HUES64 (cell line): ENCODE measurements at regions not wholly inside any gene's neighbourhood (a gene's known extent, or its start where the extent isn't known, plus 50 kb on each side); places are given as distances from the start of the nearest gene placed in this dataset.

Experiments used
- H3K27ac ChIP-seq: 2 replicates; pipeline ENCODE4 v1.7.0; 2013; ENCODE audit warnings: low read depth, low read length, inconsistent platforms
- H3K27me3 ChIP-seq: 2 replicates; pipeline ENCODE4 v1.6.1; 2013; ENCODE audit warnings: mild to moderate bottlenecking, low read length; ENCODE audit not compliant: insufficient read depth
- H3K36me3 ChIP-seq: 2 replicates; pipeline ENCODE4 v1.6.1; 2013; ENCODE audit warnings: mild to moderate bottlenecking, low read length; ENCODE audit not compliant: insufficient read depth
- H3K4me1 ChIP-seq: 2 replicates; pipeline ENCODE4 v1.6.1; 2013; ENCODE audit warnings: mild to moderate bottlenecking, low read length, moderate library complexity; ENCODE audit not compliant: insufficient read depth
- H3K4me3 ChIP-seq: 2 replicates; pipeline ENCODE4 v1.5.1; 2013; ENCODE audit warnings: mild to moderate bottlenecking, low read length, moderate library complexity
- H3K9ac ChIP-seq: 2 replicates; pipeline ENCODE4 v1.6.1; 2013; ENCODE audit warnings: mild to moderate bottlenecking, low read depth, low read length
- H3K9me3 ChIP-seq: 2 replicates; pipeline ENCODE4 v1.6.1; 2013; ENCODE audit warnings: low read depth, low read length; ENCODE audit not compliant: insufficient read depth
- WGBS: fragments of 150-250, 120-280 bp; methylation state at CpG from one replicate; pipeline ENCODE4 v1.1.7; 2013; ENCODE audit warnings: missing lambda C conversion rate; 5-methylcytosine and 5-hydroxymethylcytosine counted together

DNA sequence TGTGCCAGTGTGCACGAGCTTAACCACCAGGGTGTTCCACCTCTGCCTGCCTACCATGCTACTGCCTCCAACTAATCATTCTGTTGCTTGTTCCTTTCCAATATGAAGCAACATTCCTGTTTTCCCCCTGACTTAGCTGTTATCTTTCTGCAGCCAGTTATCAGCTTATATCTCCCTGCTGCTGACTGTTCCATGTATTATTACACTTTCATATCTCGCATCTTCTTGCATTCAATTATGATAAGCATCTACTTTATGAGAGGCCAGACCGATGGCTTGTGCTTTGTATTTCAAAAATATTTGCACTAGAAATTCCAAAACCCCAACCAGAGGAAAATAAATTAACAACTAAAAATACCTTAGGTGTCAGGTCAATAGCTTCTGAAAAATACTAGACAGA lies 394.0 kb upstream of the BRINP1 start:
- 90% methylated on average over 3 of the region's 3 CpGs for WGBS
- no peaks in the 10 kb centered on the region for H3K27me3 ChIP-seq
- H3K4me3 ChIP-seq = no peak overlapping the region
- H3K9me3 ChIP-seq = no peaks in the 10 kb centered on the region
- no peaks in the 10 kb centered on the region for H3K36me3 ChIP-seq
- H3K27ac ChIP-seq = no peak overlapping the region
- H3K9ac ChIP-seq = no peak overlapping the region
- peaks cover 10% of the 10 kb centered on the region for H3K4me1 ChIP-seq

DNA sequence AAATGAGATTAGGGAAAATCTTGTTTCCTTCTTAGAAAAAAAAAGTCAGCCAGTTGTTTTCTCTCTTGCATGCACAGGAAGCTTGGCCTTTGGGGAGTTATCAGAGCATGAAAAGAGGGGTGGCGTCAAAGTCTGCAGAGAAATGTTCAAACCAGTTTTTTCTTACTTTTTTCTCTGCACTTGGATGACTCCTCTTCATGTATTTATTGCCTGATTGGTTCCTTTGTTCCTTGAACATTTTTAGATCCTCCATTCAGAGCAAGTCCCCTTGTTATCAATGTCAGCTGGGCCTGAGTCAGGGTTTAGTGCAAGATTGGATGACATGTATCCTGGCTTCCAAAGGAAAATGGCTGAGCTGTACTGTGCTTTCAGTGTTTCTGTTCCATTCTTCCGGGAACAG lies 392.6 kb upstream of the BRINP1 start:
- no peaks in the 10 kb centered on the region for H3K36me3 ChIP-seq
- peaks cover 10% of the 10 kb centered on the region for H3K4me1 ChIP-seq
- H3K9me3 ChIP-seq = no peaks in the 10 kb centered on the region
- H3K4me3 ChIP-seq = no peak overlapping the region
- H3K9ac ChIP-seq = no peak overlapping the region
- H3K27ac ChIP-seq = no peak overlapping the region
- 100% methylated on average over 2 of the region's 2 CpGs for WGBS
- no peaks in the 10 kb centered on the region for H3K27me3 ChIP-seq

DNA sequence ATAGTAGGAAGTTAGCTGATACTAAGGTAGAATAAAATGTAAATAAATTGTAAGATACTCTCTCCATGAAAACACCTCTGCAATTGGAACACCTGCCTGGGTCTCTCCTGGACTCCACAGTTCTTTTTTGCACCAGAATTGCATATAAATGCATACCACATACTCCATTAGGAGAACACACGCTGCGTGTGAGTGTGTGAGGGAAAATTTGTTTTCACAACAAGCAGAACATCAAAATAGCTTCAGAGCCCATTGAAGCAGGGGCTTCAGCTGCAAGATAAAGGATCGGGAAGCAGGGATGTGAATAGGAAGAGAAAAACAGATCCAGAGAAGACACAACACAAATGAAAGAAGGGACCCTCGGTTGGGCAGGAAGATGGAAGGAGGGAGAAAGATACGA lies 389.8 kb upstream of the BRINP1 start:
- H3K9ac ChIP-seq = no peak overlapping the region
- no peak overlapping the region for H3K4me3 ChIP-seq
- no peaks in the 10 kb centered on the region for H3K27me3 ChIP-seq
- no peak overlapping the region for H3K27ac ChIP-seq
- H3K9me3 ChIP-seq = no peaks in the 10 kb centered on the region
- no peaks in the 10 kb centered on the region for H3K36me3 ChIP-seq
- WGBS = 79% methylated on average over 3 of the region's 5 CpGs
- peaks cover 6% of the 10 kb centered on the region for H3K4me1 ChIP-seq

DNA sequence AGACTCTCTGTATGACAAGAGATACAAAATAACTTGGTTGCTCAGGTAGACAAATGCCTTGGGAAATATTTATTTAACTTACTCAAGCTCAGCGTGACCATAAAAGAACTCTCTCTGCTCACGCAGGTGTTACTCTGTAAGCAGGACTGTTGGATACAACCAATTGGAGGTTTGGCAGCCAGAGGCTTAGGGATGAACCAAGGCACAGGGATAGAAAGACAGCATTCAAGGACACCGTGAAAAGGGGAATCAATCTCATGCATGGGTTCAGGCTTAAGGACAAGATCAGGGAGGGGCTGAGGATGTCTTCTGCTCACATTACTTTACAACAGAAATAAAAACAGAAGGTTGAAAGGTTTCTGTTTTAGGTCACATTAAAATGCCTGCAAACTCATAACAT lies 389.0 kb upstream of the BRINP1 start:
- H3K4me3 ChIP-seq = no peak overlapping the region
- no peak overlapping the region for H3K9ac ChIP-seq
- WGBS = 81% methylated on average over 3 of the region's 3 CpGs
- H3K36me3 ChIP-seq = no peaks in the 10 kb centered on the region
- no peaks in the 10 kb centered on the region for H3K9me3 ChIP-seq
- H3K27ac ChIP-seq = no peak overlapping the region
- peaks cover 6% of the 10 kb centered on the region for H3K4me1 ChIP-seq
- no peaks in the 10 kb centered on the region for H3K27me3 ChIP-seq

DNA sequence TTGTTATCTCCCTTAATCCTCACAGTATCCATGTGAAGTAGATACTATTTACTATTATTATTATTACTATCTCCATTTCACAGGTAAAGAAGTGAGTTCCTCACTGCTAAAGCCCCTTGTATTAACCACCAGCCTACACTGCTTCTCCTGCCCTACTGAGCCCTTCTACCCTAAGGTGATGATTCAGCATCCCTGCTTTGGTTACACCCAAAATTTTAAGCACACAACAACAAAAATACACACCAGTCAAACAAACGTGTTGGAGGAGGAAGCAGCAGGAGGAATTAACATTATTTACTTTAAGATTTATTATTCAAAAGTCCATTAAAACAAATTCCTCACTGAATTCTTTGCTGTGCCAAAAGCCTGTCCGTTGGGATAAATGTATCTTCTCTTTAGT lies 370.2 kb upstream of the BRINP1 start:
- Histone ChIP-seq H3K9me3 (peaks cover 7% of the 10 kb centered on the region; the same call in 1 of the 2 replicates), H3K27me3 (no peaks in the 10 kb centered on the region), H3K4me1 (no peaks in the 10 kb centered on the region), H3K4me3 (no peak overlapping the region), H3K36me3 (no peaks in the 10 kb centered on the region), H3K9ac (no peak overlapping the region), H3K27ac (no peak overlapping the region)
- WGBS = no CpG with 5 or more reads among the region's 2 CpGs

DNA sequence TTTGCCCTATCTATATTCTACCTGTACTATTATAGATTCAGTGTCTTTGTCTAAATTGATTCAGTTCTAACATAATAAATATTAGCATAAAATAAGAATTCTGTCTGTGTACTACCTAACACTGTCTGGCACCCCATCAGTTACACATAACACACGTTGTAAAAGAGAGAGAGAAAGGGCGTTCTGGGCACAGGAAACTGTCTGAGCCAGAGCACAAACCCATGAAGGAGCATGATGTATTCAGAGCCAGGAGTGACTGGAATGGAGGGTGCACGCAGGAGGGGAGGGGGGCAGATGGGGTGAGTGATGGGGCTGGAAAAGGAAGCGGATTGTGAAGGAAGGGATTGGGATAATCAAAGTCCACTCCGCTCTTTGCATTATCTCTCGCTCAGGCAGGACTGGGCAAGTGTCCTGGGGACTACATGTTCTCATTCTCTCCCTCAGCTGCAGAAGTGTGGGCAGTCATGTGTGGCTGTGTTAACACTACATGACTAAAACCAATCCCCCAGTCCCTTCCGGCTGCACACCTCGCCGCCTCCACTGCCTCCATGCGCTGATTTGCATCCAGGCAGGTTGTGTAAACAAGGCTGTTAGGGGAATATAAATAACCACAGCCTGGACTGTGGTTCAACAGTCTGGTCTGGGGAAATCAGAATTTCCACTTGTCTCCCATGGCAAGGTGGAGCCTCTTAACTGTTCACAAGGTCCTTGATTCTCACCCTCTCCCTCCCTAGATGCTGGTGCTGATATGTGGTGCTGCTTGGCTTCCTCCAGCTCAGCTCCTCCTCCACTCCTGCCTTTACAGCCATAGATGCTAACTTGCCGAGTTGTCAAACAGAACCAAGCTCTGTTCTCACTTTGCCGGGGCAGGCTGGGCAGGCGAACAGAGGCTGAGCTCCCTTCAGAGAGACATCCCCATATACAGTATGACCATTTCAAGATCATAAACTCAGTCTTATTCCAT lies 367.5 kb upstream of the BRINP1 start:
- no peaks in the 10 kb centered on the region for H3K4me1 ChIP-seq
- no peak overlapping the region for H3K4me3 ChIP-seq
- H3K9me3 ChIP-seq = peaks cover 3% of the 10 kb centered on the region; the same call in 1 of the 2 replicates
- H3K9ac ChIP-seq = no peak overlapping the region
- no peak overlapping the region for H3K27ac ChIP-seq
- no peaks in the 10 kb centered on the region for H3K27me3 ChIP-seq
- no peaks in the 10 kb centered on the region for H3K36me3 ChIP-seq
- 93% methylated on average over 13 of the region's 13 CpGs for WGBS

DNA sequence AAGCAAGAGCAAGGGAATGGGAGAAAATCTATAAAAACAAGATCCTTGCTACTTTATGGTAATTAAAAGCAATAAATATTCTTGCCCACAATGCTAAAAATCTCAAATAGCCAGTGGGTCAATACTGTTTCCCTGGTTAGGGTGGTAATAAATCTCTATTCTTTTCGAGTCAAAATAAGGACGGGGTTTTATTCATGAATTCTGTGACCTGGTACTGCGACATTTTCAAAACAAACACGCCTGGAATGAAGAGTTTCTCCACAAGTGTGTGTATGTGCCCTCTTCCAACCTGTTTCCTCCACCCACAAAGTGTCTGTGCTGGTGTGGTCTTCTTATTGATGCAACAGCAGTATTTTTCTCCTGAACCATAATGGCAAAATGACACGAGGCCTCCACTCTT lies 358.8 kb upstream of the BRINP1 start:
- Histone ChIP-seq H3K9me3 (no peaks in the 10 kb centered on the region), H3K27ac (no peak overlapping the region), H3K4me3 (no peak overlapping the region), H3K36me3 (no peaks in the 10 kb centered on the region), H3K4me1 (no peaks in the 10 kb centered on the region), H3K9ac (no peak overlapping the region), H3K27me3 (no peaks in the 10 kb centered on the region)
- 91% methylated on average over 5 of the region's 5 CpGs for WGBS

DNA sequence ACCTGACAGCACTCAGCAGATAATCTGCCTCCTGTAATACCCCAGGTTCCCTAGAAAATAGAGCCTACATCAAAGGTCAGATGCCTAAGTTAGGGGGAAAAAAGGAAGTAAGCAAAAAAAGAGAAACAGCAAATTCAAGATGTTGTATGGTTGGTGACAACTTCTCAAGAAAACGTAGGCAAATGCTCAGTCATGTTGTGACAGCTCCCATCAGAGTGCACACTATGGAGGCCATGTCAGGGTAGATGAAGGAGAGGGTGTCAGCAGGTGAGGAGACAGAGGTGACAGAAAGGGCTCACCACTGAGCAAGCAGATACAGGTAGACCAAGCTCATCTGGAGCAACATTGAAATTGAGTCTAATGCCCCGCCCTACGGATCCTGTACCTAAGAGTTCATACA lies 356.8 kb upstream of the BRINP1 start:
- Histone ChIP-seq H3K27me3 (no peaks in the 10 kb centered on the region), H3K36me3 (no peaks in the 10 kb centered on the region), H3K9ac (no peak overlapping the region), H3K27ac (no peak overlapping the region), H3K9me3 (no peaks in the 10 kb centered on the region), H3K4me1 (peaks cover 11% of the 10 kb centered on the region), H3K4me3 (no peak overlapping the region)
- 97% methylated on average over 3 of the region's 3 CpGs for WGBS

DNA sequence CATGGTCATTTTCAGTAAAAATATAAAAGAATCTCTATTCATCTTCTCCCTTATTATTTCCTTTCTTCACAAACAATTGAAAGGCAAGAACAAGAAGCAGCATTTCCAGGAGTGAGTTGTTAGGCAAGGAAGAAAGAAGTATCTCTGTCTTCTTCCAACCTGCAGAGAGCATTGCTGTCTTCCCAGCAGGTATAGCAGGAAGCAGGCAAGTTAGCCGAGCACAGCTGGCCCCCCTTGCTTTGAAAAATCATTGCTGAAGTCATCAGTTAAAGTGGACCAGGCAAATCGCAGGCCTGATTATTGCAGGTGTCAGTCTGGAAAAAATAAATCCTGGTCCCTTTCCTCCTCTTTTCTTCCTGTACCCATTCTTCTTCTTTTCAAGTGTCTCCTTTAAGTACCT lies 353.1 kb upstream of the BRINP1 start:
- Histone ChIP-seq H3K4me3 (no peak overlapping the region), H3K9me3 (no peaks in the 10 kb centered on the region), H3K9ac (no peak overlapping the region), H3K27me3 (no peaks in the 10 kb centered on the region), H3K36me3 (no peaks in the 10 kb centered on the region), H3K27ac (no peak overlapping the region), H3K4me1 (peaks cover 15% of the 10 kb centered on the region)
- WGBS = 62% methylated on average over 2 of the region's 2 CpGs

DNA sequence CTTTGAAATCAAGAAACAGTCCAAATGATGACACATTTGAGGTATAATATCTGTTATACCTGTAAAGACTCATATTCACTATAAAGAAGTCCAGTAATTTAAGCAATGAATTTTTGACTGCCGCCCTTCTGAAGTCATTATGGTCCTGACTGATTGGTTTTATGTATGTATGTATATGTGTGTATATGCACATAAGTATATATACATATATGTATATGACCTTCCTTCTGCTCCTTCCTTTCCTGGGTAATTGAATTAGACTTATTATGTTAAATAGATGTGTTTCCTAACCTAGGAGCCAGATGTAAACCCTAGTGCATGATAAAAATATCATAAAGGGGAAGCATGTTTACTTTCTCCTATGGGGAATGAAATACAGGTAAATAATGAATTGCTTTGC lies 343.1 kb upstream of the BRINP1 start:
- WGBS = no CpG with 5 or more reads among the region's 1 CpG
- no peaks in the 10 kb centered on the region for H3K27me3 ChIP-seq
- H3K27ac ChIP-seq = no peak overlapping the region
- H3K36me3 ChIP-seq = no peaks in the 10 kb centered on the region
- no peak overlapping the region for H3K9ac ChIP-seq
- H3K4me1 ChIP-seq = peaks cover 10% of the 10 kb centered on the region
- H3K4me3 ChIP-seq = no peak overlapping the region
- no peaks in the 10 kb centered on the region for H3K9me3 ChIP-seq

DNA sequence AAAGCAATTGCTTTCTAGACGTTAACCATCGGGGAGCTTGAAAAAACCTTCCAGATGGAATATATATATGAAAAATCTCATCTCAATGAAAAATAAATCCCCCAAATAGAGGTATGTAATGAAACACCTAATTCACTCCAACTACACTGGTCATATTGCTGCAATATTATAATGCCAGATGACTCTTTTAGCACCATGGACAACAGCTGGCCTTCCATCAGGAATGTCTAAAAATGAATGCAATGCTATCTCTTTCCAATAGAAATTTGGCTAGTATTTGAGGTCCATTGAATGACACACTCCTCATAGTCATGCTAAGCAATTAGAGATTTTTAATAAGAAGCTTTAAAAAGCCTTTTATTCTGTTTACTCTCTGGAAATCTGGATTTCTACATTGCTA lies 340.2 kb upstream of the BRINP1 start:
- Histone ChIP-seq H3K4me1 (no peaks in the 10 kb centered on the region), H3K27ac (no peak overlapping the region), H3K4me3 (no peak overlapping the region), H3K9me3 (no peaks in the 10 kb centered on the region), H3K9ac (no peak overlapping the region), H3K36me3 (no peaks in the 10 kb centered on the region), H3K27me3 (no peaks in the 10 kb centered on the region)
- no CpG with 5 or more reads among the region's 2 CpGs for WGBS
